ENCODE measurements at regions not wholly inside any gene's neighbourhood (a gene's known extent, or its start where the extent isn't known, plus 50 kb on each side); places are given as distances from the start of the nearest gene placed in this dataset.

- TF ChIP-seq POLR2A (IDR thresholded peaks at IDR 0.05; ENCODE audit: borderline replicate concordance, extremely low read depth, insufficient read depth, insufficient read length), result no peak
- no peak for TF ChIP-seq ZFX (IDR thresholded peaks at IDR 0.05)
- TF ChIP-seq, protein P1, sequence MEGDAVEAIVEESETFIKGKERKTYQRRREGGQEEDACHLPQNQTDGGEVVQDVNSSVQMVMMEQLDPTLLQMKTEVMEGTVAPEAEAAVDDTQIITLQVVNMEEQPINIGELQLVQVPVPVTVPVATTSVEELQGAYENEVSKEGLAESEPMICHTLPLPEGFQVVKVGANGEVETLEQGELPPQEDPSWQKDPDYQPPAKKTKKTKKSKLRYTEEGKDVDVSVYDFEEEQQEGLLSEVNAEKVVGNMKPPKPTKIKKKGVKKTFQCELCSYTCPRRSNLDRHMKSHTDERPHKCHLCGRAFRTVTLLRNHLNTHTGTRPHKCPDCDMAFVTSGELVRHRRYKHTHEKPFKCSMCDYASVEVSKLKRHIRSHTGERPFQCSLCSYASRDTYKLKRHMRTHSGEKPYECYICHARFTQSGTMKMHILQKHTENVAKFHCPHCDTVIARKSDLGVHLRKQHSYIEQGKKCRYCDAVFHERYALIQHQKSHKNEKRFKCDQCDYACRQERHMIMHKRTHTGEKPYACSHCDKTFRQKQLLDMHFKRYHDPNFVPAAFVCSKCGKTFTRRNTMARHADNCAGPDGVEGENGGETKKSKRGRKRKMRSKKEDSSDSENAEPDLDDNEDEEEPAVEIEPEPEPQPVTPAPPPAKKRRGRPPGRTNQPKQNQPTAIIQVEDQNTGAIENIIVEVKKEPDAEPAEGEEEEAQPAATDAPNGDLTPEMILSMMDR (IDR thresholded peaks at IDR 0.05 in 2 of 3, conservative IDR thresholded peaks at IDR 0.05 in 1 of 3; ENCODE audit: borderline replicate concordance in 1 of 3, insufficient read depth in 1 of 3, low read depth in 2 of 3, low read length in 2 of 3), result no peak
- TF ChIP-seq, protein P2, sequence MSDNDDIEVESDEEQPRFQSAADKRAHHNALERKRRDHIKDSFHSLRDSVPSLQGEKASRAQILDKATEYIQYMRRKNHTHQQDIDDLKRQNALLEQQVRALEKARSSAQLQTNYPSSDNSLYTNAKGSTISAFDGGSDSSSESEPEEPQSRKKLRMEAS (IDR thresholded peaks at IDR 0.05), result no peak
- TF ChIP-seq JUND (IDR thresholded peaks at IDR 0.05), result no peak
- TF ChIP-seq CEBPB (IDR thresholded peaks at IDR 0.05; ENCODE audit: low read depth), result no peak
- no peak for TF ChIP-seq ELF1 (IDR thresholded peaks at IDR 0.05; ENCODE audit: borderline replicate concordance, low read depth)
- no peak for TF ChIP-seq ZNF274 (IDR thresholded peaks at IDR 0.05; ENCODE audit: low read depth, low read length)
- no peak for TF ChIP-seq ZBTB33 (IDR thresholded peaks at IDR 0.05; ENCODE audit: extremely low read depth, insufficient replicate concordance, low read length)
- TF ChIP-seq SP1 (IDR thresholded peaks at IDR 0.05; ENCODE audit: low read depth), result no peak
- TF ChIP-seq EZH2phosphoT487 (IDR thresholded peaks at IDR 0.05; ENCODE audit: borderline replicate concordance), result no peak
- TF ChIP-seq TCF7L2 (IDR thresholded peaks at IDR 0.05; ENCODE audit: borderline replicate concordance, extremely low read depth, insufficient read depth, insufficient read length), result no peak
- no peak for TF ChIP-seq REST (IDR thresholded peaks at IDR 0.05; ENCODE audit: low read depth)
Observed at GRCh38 chr2:194291104-194291503, 1365.9 kb upstream of the SLC39A10 start.

All from HCT116 (cell line).